Lung (tissue), 11 donors: ENCODE measurements at regions not wholly inside any gene's neighbourhood (a gene's known extent, or its start where the extent isn't known, plus 50 kb on each side); places are given as distances from the start of the nearest gene placed in this dataset.

Source experiments
- ATAC-seq: fragments of 200-7000 bp; cut with Tn5 transposase; one replicate; pipeline ENCODE4 v1.9.1; 2020; ENCODE audit warnings: moderate number of reproducible peaks; ENCODE audit not compliant: insufficient read depth, low FRiP score
- DNase-seq, 3 donors: peaks; one replicate each; pipeline ENCODE4 v3.0.0-alpha.2; 2013 to 2017
- H3K27ac ChIP-seq, 2 donors: one replicate each; pipeline ENCODE4 v1.5.1; 2013; ENCODE audit warnings: mild to moderate bottlenecking in 2 of 2, moderate library complexity in 2 of 2, control low read depth in 1 of 2, inconsistent platforms in 1 of 2, low read depth in 1 of 2, low read length in 1 of 2
- H3K27me3 ChIP-seq, 3 donors: one replicate each; pipeline ENCODE4 v1.5.1; 2013; ENCODE audit warnings: low read length in 2 of 3; ENCODE audit not compliant: control insufficient read depth in 3 of 3, insufficient read depth in 3 of 3
- H3K36me3 ChIP-seq, 4 donors: one replicate each; pipeline ENCODE4 v1.5.1; 2013; ENCODE audit warnings: low read length in 4 of 4, mild to moderate bottlenecking in 1 of 4, moderate library complexity in 1 of 4; ENCODE audit not compliant: control insufficient read depth in 4 of 4, insufficient read depth in 4 of 4
- H3K4me1 ChIP-seq, 5 donors: one replicate each; pipeline ENCODE4 v1.5.1; 2013; ENCODE audit warnings: low read length in 5 of 5, mild to moderate bottlenecking in 2 of 5, moderate library complexity in 1 of 5; ENCODE audit not compliant: control insufficient read depth in 5 of 5, insufficient read depth in 5 of 5
- H3K4me3 ChIP-seq: one replicate; pipeline ENCODE4 v1.5.1; 2013; ENCODE audit warnings: mild to moderate bottlenecking, control low read depth, moderate library complexity
- H3K9ac ChIP-seq, 2 donors: one replicate each; pipeline ENCODE4 v1.5.1; 2013; ENCODE audit warnings: low read length in 2 of 2, control low read depth in 1 of 2; ENCODE audit not compliant: insufficient read depth in 1 of 2
- H3K9me3 ChIP-seq, 4 donors: one replicate each; pipeline ENCODE4 v1.5.1; 2013; ENCODE audit warnings: low read length in 3 of 4, mild to moderate bottlenecking in 1 of 4, moderate library complexity in 1 of 4; ENCODE audit not compliant: control insufficient read depth in 4 of 4, insufficient read depth in 3 of 4
- CTCF ChIP-seq: IDR thresholded peaks from 2 replicates; pipeline ENCODE4 v1.5.1; 2012; ENCODE audit warnings: mild to moderate bottlenecking; ENCODE audit errors: control extremely low read depth, extremely low read depth
- WGBS, 2 donors: extraction: QIAGEN DNeasy Blood & Tissue Kit; methylation state at CpG; one replicate each; pipeline ENCODE4 v1.1.7; 2013; 5-methylcytosine and 5-hydroxymethylcytosine counted together
- donor health status: control.
- donor health status: control.
- donor health status: Bipolar disorder and iron deficiency.
- donor health status: healthy.
- donor health status: DM: yes; HTN: yes; CAD: no.

- Histone ChIP-seq H3K9ac (no peak overlapping the region), H3K27me3 (no peaks in the 10 kb centered on the region), H3K9me3 (no peaks in the 10 kb centered on the region), H3K4me1 (no peaks in the 10 kb centered on the region), H3K36me3 (no peaks in the 10 kb centered on the region), H3K27ac (no peak overlapping the region), H3K4me3 (no peak overlapping the region)
- no peak for ATAC-seq
- DNase-seq: no peak
- TF ChIP-seq CTCF: no peak
Observed at GRCh38 chr13:63093907-63094469, 1678.3 kb upstream of the PCDH20 start.

GRCh38 chr13:63092456-63092855, 1676.8 kb upstream of the PCDH20 start:
- TF ChIP-seq CTCF: no peak
- DNase-seq (no peak), ATAC-seq (no peak)
- Histone ChIP-seq H3K36me3 (no peaks in the 10 kb centered on the region), H3K4me1 (no peaks in the 10 kb centered on the region), H3K4me3 (no peak overlapping the region), H3K27me3 (no peaks in the 10 kb centered on the region), H3K9me3 (no peaks in the 10 kb centered on the region), H3K9ac (no peak overlapping the region), H3K27ac (no peak overlapping the region)
- WGBS, 2 donors: 94 to 97% methylated on average over 1 of the region's 1 CpG

GRCh38 chr13:63090524-63090923, 1674.9 kb upstream of the PCDH20 start:
- Histone ChIP-seq H3K4me1 (no peaks in the 10 kb centered on the region), H3K36me3 (no peaks in the 10 kb centered on the region), H3K27me3 (no peaks in the 10 kb centered on the region), H3K4me3 (no peak overlapping the region), H3K9ac (no peak overlapping the region), H3K9me3 (peaks cover 0 to 3% (median 0%) of the 10 kb centered on the region in 4 donors), H3K27ac (no peak overlapping the region)
- ATAC-seq (no peak), DNase-seq (no peak)
- WGBS, 2 donors: 45 to 67% methylated on average over 1 of the region's 1 CpG
- TF ChIP-seq CTCF: no peak

- Histone ChIP-seq H3K27me3 (no peaks in the 10 kb centered on the region), H3K9ac (no peak overlapping the region), H3K4me3 (no peak overlapping the region), H3K36me3 (no peaks in the 10 kb centered on the region), H3K9me3 (peaks cover 0 to 3% (median 0%) of the 10 kb centered on the region in 4 donors), H3K4me1 (no peaks in the 10 kb centered on the region), H3K27ac (no peak overlapping the region)
- 69 to 72% methylated on average over 1 of the region's 1 CpG for WGBS, 2 donors
- TF ChIP-seq CTCF: no peak
- ATAC-seq (no peak), DNase-seq (no peak)
Observed at GRCh38 chr13:63088226-63088625, 1672.6 kb upstream of the PCDH20 start.
